NCI-H128 (cell line): ENCODE measurements at regions not wholly inside any gene's neighbourhood (a gene's known extent, or its start where the extent isn't known, plus 50 kb on each side); places are given as distances from the start of the nearest gene placed in this dataset.

ENCODE experiments used
- DNase-seq: peaks from one replicate; lab custom pipeline; 2025; ENCODE audit not compliant: unreplicated experiment; lab: John Stamatoyannopoulos, UW

- DNase-seq: no peak
These were observed 1245.7 kb upstream of the LRRTM1 start for GRCh38 chr2:81550277-81550676.

- no peak for DNase-seq
These were observed 1245.1 kb upstream of the LRRTM1 start for GRCh38 chr2:81549646-81550045.

- no peak for DNase-seq
These were observed 1241.1 kb upstream of the LRRTM1 start for GRCh38 chr2:81545626-81546025.

- DNase-seq: no peak
These were observed 1237.6 kb upstream of the LRRTM1 start for GRCh38 chr2:81542119-81542518.

GRCh38 chr2:81529944-81530343 lies 1225.4 kb upstream of the LRRTM1 start:
- DNase-seq: no peak

GRCh38 chr2:81528852-81529480 lies 1224.4 kb upstream of the LRRTM1 start:
- no peak for DNase-seq

- no peak for DNase-seq
These were observed 1218.8 kb upstream of the LRRTM1 start for GRCh38 chr2:81523344-81523743.

- no peak for DNase-seq
These were observed 1208.8 kb upstream of the LRRTM1 start for GRCh38 chr2:81513328-81513727.

- DNase-seq: no peak
These were observed 1201.0 kb upstream of the LRRTM1 start for GRCh38 chr2:81505586-81505985.

- no peak for DNase-seq
These were observed 1191.0 kb upstream of the LRRTM1 start for GRCh38 chr2:81495556-81495955.

GRCh38 chr2:81483254-81483653 lies 1178.7 kb upstream of the LRRTM1 start:
- no peak for DNase-seq

GRCh38 chr2:81481994-81482368 lies 1177.4 kb upstream of the LRRTM1 start:
- DNase-seq: no peak

GRCh38 chr2:81481242-81481993 lies 1176.9 kb upstream of the LRRTM1 start:
- DNase-seq: no peak

- no peak for DNase-seq
These were observed 1162.5 kb upstream of the LRRTM1 start for GRCh38 chr2:81467096-81467495.

GRCh38 chr2:81462420-81462819 lies 1157.9 kb upstream of the LRRTM1 start:
- no peak for DNase-seq

GRCh38 chr2:81445176-81445575 lies 1140.6 kb upstream of the LRRTM1 start:
- no peak for DNase-seq

GRCh38 chr2:81437456-81438000 lies 1133.0 kb upstream of the LRRTM1 start:
- no peak for DNase-seq

GRCh38 chr2:81436256-81436655 lies 1131.7 kb upstream of the LRRTM1 start:
- no peak for DNase-seq

GRCh38 chr2:81412681-81413080 lies 1108.1 kb upstream of the LRRTM1 start:
- no peak for DNase-seq

- DNase-seq: no peak
These were observed 1099.0 kb upstream of the LRRTM1 start for GRCh38 chr2:81403508-81403907.

GRCh38 chr2:81396417-81397019 lies 1092.0 kb upstream of the LRRTM1 start:
- no peak for DNase-seq

GRCh38 chr2:81395746-81396145 lies 1091.2 kb upstream of the LRRTM1 start:
- no peak for DNase-seq
